H9 (cell line): ENCODE measurements at regions not wholly inside any gene's neighbourhood (a gene's known extent, or its start where the extent isn't known, plus 50 kb on each side); places are given as distances from the start of the nearest gene placed in this dataset.

Source experiments
- DNase-seq: peaks from one replicate; pipeline ENCODE4 v3.0.0-alpha.2; 2017
- H2AFZ ChIP-seq: one replicate; pipeline ENCODE4 v1.6.1; 2013; ENCODE audit warnings: mild to moderate bottlenecking, low read length, control low read depth, moderate library complexity
- H2AK5ac ChIP-seq: 2 replicates; pipeline ENCODE4 v1.6.1; 2013; ENCODE audit warnings: low read length, control low read depth, mixed read lengths; ENCODE audit not compliant: insufficient read length
- H2BK120ac ChIP-seq: one replicate; pipeline ENCODE4 v1.6.1; 2013; ENCODE audit warnings: low read depth, mild to moderate bottlenecking, low read length, control low read depth, inconsistent platforms; ENCODE audit not compliant: poor library complexity, severe bottlenecking
- H2BK12ac ChIP-seq: 2 replicates; pipeline ENCODE4 v1.6.1; 2013; ENCODE audit warnings: low read length, control low read depth, mixed read lengths, low read depth; ENCODE audit not compliant: insufficient read length
- H2BK15ac ChIP-seq: 2 replicates; pipeline ENCODE4 v1.6.1; 2013; ENCODE audit warnings: low read depth, low read length, control low read depth
- H2BK20ac ChIP-seq: one replicate; pipeline ENCODE4 v1.6.1; 2013; ENCODE audit warnings: low read depth, mild to moderate bottlenecking, low read length, control low read depth, inconsistent platforms; ENCODE audit not compliant: poor library complexity, severe bottlenecking
- H2BK5ac ChIP-seq: 2 replicates; pipeline ENCODE4 v1.6.1; 2013; ENCODE audit warnings: low read length, control low read depth, mixed read lengths; ENCODE audit not compliant: insufficient read length
- H3K14ac ChIP-seq: 2 replicates; pipeline ENCODE4 v1.6.1; 2013; ENCODE audit warnings: low read length, control low read depth; ENCODE audit not compliant: insufficient read depth
- H3K18ac ChIP-seq: 2 replicates; pipeline ENCODE4 v1.6.1; 2013; ENCODE audit warnings: low read depth, mild to moderate bottlenecking, mixed read lengths, low read length, control low read depth; ENCODE audit not compliant: insufficient read length
- H3K23ac ChIP-seq: 2 replicates; pipeline ENCODE4 v1.6.1; 2013; ENCODE audit warnings: low read length, control low read depth, mixed read lengths, low read depth; ENCODE audit not compliant: insufficient read length
- H3K23me2 ChIP-seq: 2 replicates; pipeline ENCODE4 v1.6.1; 2013; ENCODE audit warnings: low read depth, mild to moderate bottlenecking, mixed read lengths, low read length, control low read depth; ENCODE audit not compliant: insufficient read length, poor library complexity, severe bottlenecking
- H3K27ac ChIP-seq: 2 replicates; pipeline ENCODE4 v1.5.1; 2013; ENCODE audit warnings: low read length, control low read depth, mixed read lengths, low read depth; ENCODE audit not compliant: insufficient read length
- H3K27me3 ChIP-seq: 2 replicates; pipeline ENCODE4 v1.6.1; 2013; ENCODE audit warnings: low read length, control low read depth, inconsistent platforms; ENCODE audit not compliant: insufficient read depth
- H3K4ac ChIP-seq: 2 replicates; pipeline ENCODE4 v1.6.1; 2013; ENCODE audit warnings: low read depth, mild to moderate bottlenecking, control low read depth, inconsistent platforms, low read length, moderate library complexity
- H3K4me1 ChIP-seq: 2 replicates; pipeline ENCODE4 v1.6.1; 2013; ENCODE audit warnings: low read length, control low read depth, inconsistent platforms; ENCODE audit not compliant: insufficient read depth
- H3K4me2 ChIP-seq: 2 replicates; pipeline ENCODE4 v1.6.1; 2013; ENCODE audit warnings: low read length, control low read depth, mixed read lengths; ENCODE audit not compliant: insufficient read length, insufficient read depth
- H3K56ac ChIP-seq: 2 replicates; pipeline ENCODE4 v1.6.1; 2013; ENCODE audit warnings: low read depth, mild to moderate bottlenecking, mixed read lengths, low read length, control low read depth; ENCODE audit not compliant: insufficient read length
- H3K79me1 ChIP-seq: 2 replicates; pipeline ENCODE4 v1.6.1; 2013; ENCODE audit warnings: low read depth, mild to moderate bottlenecking, moderate library complexity, low read length, control low read depth, inconsistent platforms; ENCODE audit not compliant: insufficient read depth, poor library complexity, severe bottlenecking
- H3K79me2 ChIP-seq: 2 replicates; pipeline ENCODE4 v1.6.1; 2013; ENCODE audit warnings: low read length, control low read depth, inconsistent platforms; ENCODE audit not compliant: insufficient read depth
- H3K9ac ChIP-seq: 2 replicates; pipeline ENCODE4 v1.6.1; 2013; ENCODE audit warnings: low read length, control low read depth, mixed read lengths; ENCODE audit not compliant: insufficient read length; ENCODE audit errors: extremely low read depth
- H3K9me3 ChIP-seq: one replicate; pipeline ENCODE4 v1.6.1; 2013; ENCODE audit warnings: low read depth, low read length, inconsistent platforms; ENCODE audit not compliant: control insufficient read depth
- H3T11ph ChIP-seq: one replicate; pipeline ENCODE4 v1.6.1; 2013; ENCODE audit warnings: mild to moderate bottlenecking, low read length, control low read depth, inconsistent platforms
- H4K20me1 ChIP-seq: one replicate; pipeline ENCODE4 v1.6.1; 2013; ENCODE audit not compliant: control insufficient read depth, insufficient read length, insufficient read depth
- H4K5ac ChIP-seq: 2 replicates; pipeline ENCODE4 v1.6.1; 2013; ENCODE audit warnings: low read depth, mild to moderate bottlenecking, mixed read lengths, low read length, control low read depth; ENCODE audit not compliant: insufficient read length
- H4K8ac ChIP-seq: replicated peaks from 2 replicates; pipeline ENCODE4 v1.6.1; 2013; ENCODE audit warnings: low read length, control low read depth, mixed read lengths, low read depth; ENCODE audit not compliant: insufficient read length
- H4K91ac ChIP-seq: 2 replicates; pipeline ENCODE4 v1.6.1; 2013; ENCODE audit warnings: low read depth, mild to moderate bottlenecking, moderate library complexity, mixed read lengths, low read length, control low read depth; ENCODE audit not compliant: insufficient read length
- H3K27ac Mint-ChIP-seq, 3 experiments: 2 replicates in 2 of 3; 3 replicates in 1 of 3; pipeline ENCODE4 v1.8.0; 2020 to 2021; ENCODE audit warnings: mixed read lengths in 3 of 3, mild to moderate bottlenecking in 1 of 3, moderate library complexity in 1 of 3
- H3K27me3 Mint-ChIP-seq: 2 replicates; pipeline ENCODE4 v1.8.0; 2021; ENCODE audit warnings: low read depth, mild to moderate bottlenecking, moderate library complexity, mixed read lengths
- H3K36me3 Mint-ChIP-seq, 3 experiments: 2 replicates in 2 of 3; 3 replicates in 1 of 3; pipeline ENCODE4 v1.8.0; 2020 to 2021; ENCODE audit warnings: low read depth in 3 of 3, mixed read lengths in 3 of 3; ENCODE audit not compliant: insufficient read depth in 1 of 3
- H3K4me1 Mint-ChIP-seq, 2 experiments: 2 replicates each; pipeline ENCODE4 v1.8.0; 2020; ENCODE audit warnings: mixed read lengths in 2 of 2
- H3K4me3 Mint-ChIP-seq, 2 experiments: 2 replicates in 1 of 2; 3 replicates in 1 of 2; pipeline ENCODE4 v1.8.0; 2020 to 2021; ENCODE audit warnings: mild to moderate bottlenecking in 2 of 2, mixed read lengths in 2 of 2, moderate library complexity in 1 of 2
- H3K9me3 Mint-ChIP-seq, 2 experiments: 2 replicates in 1 of 2; 3 replicates in 1 of 2; pipeline ENCODE4 v1.8.0; 2020; ENCODE audit warnings: mild to moderate bottlenecking in 2 of 2, mixed read lengths in 2 of 2, moderate library complexity in 1 of 2
- WGBS: extraction: QIAGEN DNeasy Blood & Tissue Kit; methylation state at CpG from one replicate; pipeline ENCODE4 v1.1.7; 2013; ENCODE audit warnings: missing lambda C conversion rate, low lambda C conversion rate, mixed read lengths; ENCODE audit not compliant: insufficient read length; ENCODE audit errors: extremely low coverage; 5-methylcytosine and 5-hydroxymethylcytosine counted together
- TF ChIP-seq, protein P1 (sequence below): fragments of 200-600 bp; sonication (generic); conservative IDR thresholded peaks from 3 replicates; pipeline ENCODE4 v1.8.0; 2021; ENCODE audit warnings: antibody characterized with exemption, mild to moderate bottlenecking

DNA sequence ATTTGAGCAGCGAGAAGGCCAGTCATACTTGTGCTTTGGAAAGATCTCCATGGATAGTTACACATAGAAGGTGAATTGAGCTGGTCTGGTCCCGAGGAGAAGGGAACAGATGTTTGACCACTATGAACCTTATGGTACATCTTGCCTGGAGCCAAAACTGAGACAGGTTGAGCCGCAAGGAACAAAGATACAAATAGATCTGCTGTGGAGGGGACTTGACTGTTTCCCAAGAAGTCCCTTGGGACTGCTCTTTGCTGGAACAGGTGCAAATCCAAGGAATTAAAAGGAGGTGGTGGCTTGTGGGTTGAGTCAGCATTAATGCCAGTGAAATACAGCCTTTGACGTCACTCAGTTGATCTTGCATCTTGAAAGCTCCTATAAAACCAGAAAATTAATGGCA is 68.8 kb upstream of the PRIMA1 start:
- H2BK20ac ChIP-seq, result no peak overlapping the region
- peak overlapping the region in 1 of 3 experiments; percentile 19; a peak in 1 of 7 replicates for H3K27ac Mint-ChIP-seq
- no peak overlapping the region for H3K4me2 ChIP-seq
- H3T11ph ChIP-seq, result no peak overlapping the region
- H3K18ac ChIP-seq, result no peak overlapping the region
- no peak overlapping the region for H4K8ac ChIP-seq
- H3K4me1 Mint-ChIP-seq, result peaks cover 13 to 18% of the 10 kb centered on the region in 2 experiments
- H4K20me1 ChIP-seq, result no peaks in the 10 kb centered on the region
- H3K9ac ChIP-seq, result no peak overlapping the region
- H3K27me3 ChIP-seq, result no peaks in the 10 kb centered on the region
- H2BK5ac ChIP-seq, result no peak overlapping the region
- H4K91ac ChIP-seq, result no peak overlapping the region
- no peak overlapping the region for H3K14ac ChIP-seq
- H3K36me3 Mint-ChIP-seq, result no peaks in the 10 kb centered on the region
- H3K23me2 ChIP-seq, result no peaks in the 10 kb centered on the region
- H3K4ac ChIP-seq, result no peak overlapping the region
- H4K5ac ChIP-seq, result no peak overlapping the region
- H3K27me3 Mint-ChIP-seq, result peaks cover 21% of the 10 kb centered on the region
- DNase-seq, result no peak
- H3K79me1 ChIP-seq, result no peaks in the 10 kb centered on the region
- TF ChIP-seq, protein P1, sequence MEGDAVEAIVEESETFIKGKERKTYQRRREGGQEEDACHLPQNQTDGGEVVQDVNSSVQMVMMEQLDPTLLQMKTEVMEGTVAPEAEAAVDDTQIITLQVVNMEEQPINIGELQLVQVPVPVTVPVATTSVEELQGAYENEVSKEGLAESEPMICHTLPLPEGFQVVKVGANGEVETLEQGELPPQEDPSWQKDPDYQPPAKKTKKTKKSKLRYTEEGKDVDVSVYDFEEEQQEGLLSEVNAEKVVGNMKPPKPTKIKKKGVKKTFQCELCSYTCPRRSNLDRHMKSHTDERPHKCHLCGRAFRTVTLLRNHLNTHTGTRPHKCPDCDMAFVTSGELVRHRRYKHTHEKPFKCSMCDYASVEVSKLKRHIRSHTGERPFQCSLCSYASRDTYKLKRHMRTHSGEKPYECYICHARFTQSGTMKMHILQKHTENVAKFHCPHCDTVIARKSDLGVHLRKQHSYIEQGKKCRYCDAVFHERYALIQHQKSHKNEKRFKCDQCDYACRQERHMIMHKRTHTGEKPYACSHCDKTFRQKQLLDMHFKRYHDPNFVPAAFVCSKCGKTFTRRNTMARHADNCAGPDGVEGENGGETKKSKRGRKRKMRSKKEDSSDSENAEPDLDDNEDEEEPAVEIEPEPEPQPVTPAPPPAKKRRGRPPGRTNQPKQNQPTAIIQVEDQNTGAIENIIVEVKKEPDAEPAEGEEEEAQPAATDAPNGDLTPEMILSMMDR, result no peak
- no peaks in the 10 kb centered on the region for H3K79me2 ChIP-seq
- no peak overlapping the region for H2BK120ac ChIP-seq
- no peak overlapping the region for H3K56ac ChIP-seq
- H3K4me1 ChIP-seq, result no peaks in the 10 kb centered on the region
- WGBS, result no CpG with 5 or more reads among the region's 4 CpGs
- no peak overlapping the region for H2BK15ac ChIP-seq
- H3K9me3 Mint-ChIP-seq, result no peaks in the 10 kb centered on the region
- no peak overlapping the region for H3K27ac ChIP-seq
- no peak overlapping the region for H3K23ac ChIP-seq
- H2AK5ac ChIP-seq, result no peak overlapping the region
- no peak overlapping the region for H2AFZ ChIP-seq
- H3K9me3 ChIP-seq, result no peaks in the 10 kb centered on the region
- no peak overlapping the region for H3K4me3 Mint-ChIP-seq
- H2BK12ac ChIP-seq, result no peak overlapping the region
